Activated CD4-positive, alpha-beta T cell treated with anti-CD3 and anti-CD28 coated beads, Interleukin-2, amount 50 U/mL, for 4 hours (primary cell): ENCODE measurements at regions not wholly inside any gene's neighbourhood (a gene's known extent, or its start where the extent isn't known, plus 50 kb on each side); places are given as distances from the start of the nearest gene placed in this dataset.

Experiments
- DNase-seq, 2 experiments: peaks; one replicate each; pipeline ENCODE4 v3.0.0-alpha.2; 2020

GRCh38 chr2:120401275-120402066, 55.5 kb downstream of the INHBB start:
- DNase-seq, result no peak

- DNase-seq, result no peak
Measured at GRCh38 chr2:120402067-120402433, 56.1 kb downstream of the INHBB start.

DNA sequence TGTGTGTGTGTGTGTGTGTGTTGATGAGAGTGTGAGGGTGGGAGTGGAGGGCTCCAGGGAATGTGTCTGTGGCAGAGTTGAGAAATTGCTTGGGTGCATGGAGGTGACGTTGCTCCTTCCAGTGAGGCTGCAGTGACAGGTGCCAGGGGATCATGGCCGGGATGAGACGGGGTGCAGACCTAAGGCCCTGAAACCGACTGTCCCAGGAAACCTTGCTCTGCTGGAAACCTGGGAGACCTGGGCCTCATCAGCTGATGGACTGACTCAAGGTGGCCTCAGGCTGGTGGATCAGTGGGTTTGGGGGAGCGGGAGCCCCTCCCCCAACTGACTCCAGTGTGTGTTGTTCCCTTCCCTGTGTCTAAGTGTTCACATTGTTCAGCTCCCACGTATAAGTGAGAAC, 56.6 kb downstream of the INHBB start:
- DNase-seq, result no peak

- DNase-seq, result no peak
Measured at GRCh38 chr2:120403261-120403660, 57.3 kb downstream of the INHBB start.

DNA sequence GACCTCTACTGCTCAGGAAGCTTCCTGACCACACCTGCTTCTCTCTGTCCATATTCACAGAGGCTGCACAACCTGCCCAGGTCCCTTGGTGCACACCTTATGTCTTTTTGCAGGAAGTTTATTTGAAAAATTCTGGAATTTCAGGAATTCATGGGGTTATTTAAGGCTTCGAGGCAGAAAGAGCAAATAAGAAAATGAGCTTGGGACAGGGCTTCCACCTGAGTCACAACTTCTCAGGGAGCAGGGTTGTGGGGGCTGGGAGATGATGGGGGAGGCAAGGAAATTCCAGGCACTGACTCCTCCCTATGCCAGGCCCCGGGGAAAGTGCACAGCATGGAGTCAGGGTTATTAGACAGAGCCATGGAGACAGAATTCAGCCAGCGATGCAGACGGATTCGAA, 57.7 kb downstream of the INHBB start:
- DNase-seq, result no peak

DNA sequence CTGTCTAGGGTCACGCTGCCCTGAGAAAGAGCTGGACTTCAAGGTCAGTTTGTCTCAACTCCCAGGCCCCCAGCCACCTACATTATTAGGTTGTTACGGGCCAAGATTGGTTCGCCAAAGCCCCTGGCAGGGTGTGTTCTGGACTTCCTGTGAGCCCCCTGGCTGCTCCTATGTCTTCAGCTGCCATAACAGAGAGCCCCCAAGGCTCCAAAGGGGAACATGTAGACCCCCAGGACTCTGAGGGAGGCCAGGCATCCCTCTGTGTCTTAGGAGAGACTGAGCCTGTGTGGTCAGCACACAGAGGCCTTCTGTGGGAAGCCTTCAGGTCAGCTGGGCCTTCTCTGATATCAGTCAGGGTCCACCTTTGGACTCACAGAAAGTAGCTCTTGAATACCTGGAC, 58.3 kb downstream of the INHBB start:
- DNase-seq, result no peak

DNA sequence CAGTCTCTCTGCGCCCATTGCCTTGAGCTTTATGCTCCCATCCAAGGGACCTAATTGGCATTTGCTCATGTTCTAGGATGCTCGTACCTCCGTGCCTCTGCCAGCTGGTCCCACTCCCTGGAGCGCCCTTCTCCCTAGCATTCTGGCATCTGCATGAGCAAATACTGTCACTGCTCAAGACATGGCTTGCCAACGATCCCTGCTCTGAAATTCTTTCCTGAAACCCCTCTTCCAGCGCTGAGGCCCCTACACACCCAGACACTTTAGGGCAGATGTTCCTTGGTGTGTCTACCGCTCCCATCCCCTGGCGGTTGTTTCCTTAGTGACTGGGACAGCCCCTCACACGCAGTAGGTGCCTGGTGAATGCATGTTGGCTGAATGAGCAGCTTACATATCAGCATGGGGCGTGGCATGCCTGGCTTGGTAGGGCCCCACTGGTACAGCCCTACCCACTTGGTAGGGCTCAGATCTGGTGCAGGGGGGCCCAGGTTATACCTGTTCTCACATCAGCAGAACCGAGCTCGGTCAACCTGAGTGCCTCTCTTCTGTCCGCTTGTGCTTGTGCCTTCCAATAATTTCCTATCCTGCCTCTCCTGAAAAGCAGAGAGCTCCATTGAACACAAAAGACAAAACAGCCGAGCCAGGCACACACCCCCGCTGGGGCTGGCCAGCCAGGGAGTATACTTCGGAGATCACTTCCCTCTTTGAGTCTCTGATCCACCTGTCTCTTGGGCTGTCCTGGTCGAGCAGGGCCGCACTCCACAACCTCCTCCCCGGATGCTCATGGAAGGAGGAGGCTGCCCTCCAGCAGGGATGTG, 59.2 kb downstream of the INHBB start:
- DNase-seq, result no peak

GRCh38 chr2:120405759-120406099, 59.8 kb downstream of the INHBB start:
- DNase-seq, result no peak

GRCh38 chr2:120406566-120406965, 60.6 kb downstream of the INHBB start:
- no peak for DNase-seq

GRCh38 chr2:120410487-120410886, 64.6 kb downstream of the INHBB start:
- DNase-seq, result no peak

DNA sequence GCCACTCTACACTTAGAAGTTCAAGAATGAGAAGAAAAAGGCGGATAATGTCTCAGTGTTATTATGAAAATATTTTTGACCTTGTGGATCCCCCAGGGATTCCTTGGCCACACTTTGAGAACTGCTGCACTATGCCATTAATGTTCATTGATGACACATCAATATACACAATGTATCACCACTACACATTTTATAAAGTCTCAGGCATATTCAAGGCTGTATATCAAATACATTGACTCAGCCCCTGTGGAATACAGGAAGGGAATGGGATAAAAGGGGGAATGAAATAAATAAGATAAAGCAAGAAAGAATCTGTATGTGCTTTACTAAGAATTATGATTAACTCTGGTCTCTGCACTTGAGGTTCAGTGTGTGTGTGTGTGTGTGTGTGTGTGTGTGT, 69.1 kb downstream of the INHBB start:
- DNase-seq, result no peak

- no peak for DNase-seq
Measured at GRCh38 chr2:120415728-120416509, 70.0 kb downstream of the INHBB start.

DNA sequence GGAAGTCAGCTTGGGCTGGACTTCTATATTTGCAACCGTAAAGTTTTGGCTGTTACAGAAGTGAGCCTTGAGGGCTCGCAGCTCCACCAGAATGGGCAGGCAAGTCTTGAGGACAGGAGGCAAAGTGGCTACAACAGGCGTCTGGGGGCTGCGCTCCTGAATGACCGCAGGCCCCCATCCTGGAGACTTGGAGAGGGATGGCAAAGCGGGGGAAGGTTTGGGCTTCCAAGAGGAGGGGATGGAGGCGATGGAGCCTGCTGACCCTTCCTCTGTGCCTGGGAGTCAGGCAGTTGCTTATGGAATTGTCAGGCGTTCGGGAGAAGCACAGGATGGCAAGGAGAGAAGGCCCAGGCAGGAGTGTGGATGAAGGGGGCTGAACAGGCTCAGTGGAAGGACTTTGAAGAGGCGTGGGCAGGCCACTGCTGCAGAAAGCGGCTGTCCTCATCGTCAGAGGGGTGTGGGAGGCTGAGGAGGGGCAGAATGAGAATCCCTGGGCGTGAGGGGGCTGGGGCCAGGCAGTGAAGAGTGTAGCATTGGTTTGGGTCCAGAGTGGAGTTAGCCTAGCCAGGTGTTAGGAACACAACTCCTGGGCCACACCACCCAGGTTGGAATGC, 72.3 kb downstream of the INHBB start:
- no peak for DNase-seq

GRCh38 chr2:120419073-120419472, 73.1 kb downstream of the INHBB start:
- no peak for DNase-seq

DNA sequence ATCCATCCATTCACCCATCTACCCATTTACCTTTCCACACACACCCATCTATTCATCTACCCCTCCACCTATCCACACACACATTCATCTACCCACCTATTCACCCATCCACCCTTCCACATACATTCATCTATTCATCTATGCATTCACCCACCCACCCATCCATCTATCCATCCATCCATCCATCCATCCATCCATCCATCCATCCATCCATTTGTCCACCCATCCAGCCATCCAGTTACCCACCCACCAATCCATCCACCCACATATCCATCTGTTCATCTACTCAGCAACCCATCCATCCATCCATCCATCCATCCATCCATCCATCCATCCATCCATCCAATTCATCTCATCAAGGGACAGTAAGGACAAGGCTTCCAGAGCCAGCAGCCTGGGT, 74.0 kb downstream of the INHBB start:
- no peak for DNase-seq

DNA sequence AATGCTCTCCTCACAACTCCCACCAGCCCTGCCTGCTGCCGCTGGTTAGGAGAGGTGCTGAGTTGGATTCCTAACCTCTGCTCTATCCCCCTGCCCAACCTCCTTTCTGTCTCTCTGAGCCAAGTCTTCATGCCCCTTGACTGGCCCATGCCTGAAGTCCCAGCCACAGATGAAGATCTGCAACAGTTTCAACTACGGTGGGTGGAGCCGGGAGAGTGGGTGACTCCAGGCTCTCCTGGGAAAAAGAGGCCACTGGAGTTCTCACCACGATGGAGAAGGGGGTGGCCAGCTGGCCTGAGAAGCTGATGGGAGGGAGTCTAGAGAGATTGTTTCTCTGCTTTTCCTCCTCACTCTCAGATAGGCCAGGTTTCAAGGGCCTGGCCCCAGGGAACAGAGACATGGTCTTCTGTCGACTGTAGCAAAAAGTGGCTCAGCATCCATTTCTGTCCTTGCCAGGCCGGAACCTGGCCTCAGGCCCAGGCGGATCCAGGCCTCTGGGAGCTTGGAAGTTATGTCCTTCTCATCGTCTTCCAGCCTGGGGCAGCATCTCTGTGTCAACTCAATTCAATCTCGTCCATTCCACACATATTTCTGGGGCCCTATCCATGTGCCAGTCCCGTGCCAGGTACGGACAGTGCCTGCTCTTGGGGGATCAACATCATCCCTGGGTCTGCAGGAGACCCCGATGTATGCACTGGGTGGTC, 75.3 kb downstream of the INHBB start:
- no peak for DNase-seq

- DNase-seq, result no peak
Measured at GRCh38 chr2:120421830-120422175, 75.9 kb downstream of the INHBB start.

- no peak for DNase-seq
Measured at GRCh38 chr2:120422465-120423160, 76.7 kb downstream of the INHBB start.

DNA sequence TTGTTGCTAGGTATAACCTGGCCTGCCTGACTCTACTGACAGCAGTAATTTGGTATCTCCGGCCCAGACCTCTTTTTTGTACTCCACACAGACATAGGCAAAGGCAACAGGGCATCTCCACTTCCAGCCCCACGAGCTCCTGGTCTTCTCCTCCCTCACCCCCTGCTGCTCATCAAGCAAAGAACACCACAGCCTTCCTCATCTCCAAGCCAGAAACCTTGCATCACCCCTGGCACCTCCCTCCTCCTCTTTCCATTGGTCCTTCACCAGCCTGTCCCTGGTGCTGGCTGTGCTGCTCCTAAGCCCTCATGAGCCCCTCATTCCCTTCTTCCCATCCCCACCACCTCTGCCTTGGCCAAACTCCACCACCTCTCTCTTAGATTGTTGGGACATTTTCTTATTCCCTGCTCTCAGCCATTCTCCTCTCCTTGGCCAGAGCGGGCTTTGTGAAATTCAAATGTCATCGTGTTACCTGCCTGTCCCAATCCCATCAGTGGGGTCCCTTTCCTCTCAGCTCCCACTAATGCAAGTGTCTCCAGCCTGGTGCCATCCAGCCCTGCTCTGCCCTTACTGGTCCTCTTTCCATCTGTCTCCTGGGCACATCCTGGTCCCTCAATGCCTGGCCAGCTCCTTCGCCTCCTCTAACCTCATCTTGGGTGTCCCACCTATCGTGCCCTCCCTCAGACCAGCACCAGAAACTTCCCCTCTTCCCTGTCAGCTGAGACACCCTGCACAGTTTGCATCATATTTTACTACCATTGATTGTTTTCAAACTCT, 77.4 kb downstream of the INHBB start:
- no peak for DNase-seq

- no peak for DNase-seq
Measured at GRCh38 chr2:120424274-120424796, 78.4 kb downstream of the INHBB start.

GRCh38 chr2:120425014-120425413, 79.1 kb downstream of the INHBB start:
- no peak for DNase-seq
